ENCODE measurements at regions not wholly inside any gene's neighbourhood (a gene's known extent, or its start where the extent isn't known, plus 50 kb on each side); places are given as distances from the start of the nearest gene placed in this dataset.

GRCh38 chr5:88944751-88945531 lies 62.0 kb upstream of the MEF2C start:
- no peak for TF ChIP-seq SIN3A (IDR thresholded peaks at IDR 0.05; ENCODE audit: borderline replicate concordance, insufficient read depth, low read depth, low read length)
- no peak for TF ChIP-seq POLR2AphosphoS5 (IDR thresholded peaks at IDR 0.05; ENCODE audit: low read depth, low read length)
- TF ChIP-seq REST (IDR thresholded peaks at IDR 0.05; ENCODE audit: insufficient read depth in 1 of 2, low read depth in 2 of 2, low read length in 1 of 2): no peak
- no peak for TF ChIP-seq TCF7L2 (IDR thresholded peaks at IDR 0.05; ENCODE audit: low read depth, low read length)
- in situ Hi-C loops (cut with HindIII; ENCODE audit: low pct_unique_long_range_greater_than_20kb, low sequenced_read_pairs) (no loop called here), intact Hi-C loops (cut with micrococcal nuclease; ENCODE audit: unreplicated experiment) (no loop called here)
- Histone ChIP-seq H3K4me1 (ENCODE audit: control insufficient read depth, insufficient read depth, low read length) (no peaks in the 10 kb centered on the region; the same call in 1 of the 2 replicates), H3K27me3 (ENCODE audit: control insufficient read depth, insufficient read depth, low read length) (no peaks in the 10 kb centered on the region), H3K27ac (ENCODE audit: low read length) (no peak overlapping the region), H3K9me3 (ENCODE audit: control insufficient read depth, insufficient read depth, low read depth, low read length) (no peaks in the 10 kb centered on the region), H3K4me3 (ENCODE audit: low read depth in 2 of 2, low read length in 2 of 2) (no peak overlapping the region), H3K36me3 (ENCODE audit: control insufficient read depth, insufficient read depth, low read length) (no peaks in the 10 kb centered on the region)
- CTCF ChIA-PET: no interaction called here
- DNase-seq (ENCODE audit: low read depth, low spot score) (no peak), ATAC-seq (no peak)
- POLR2A ChIA-PET: interaction anchor here (0.6 kb wide), 1 partner anchor 825 kb away, joined by 3 read pairs; no protein-coding TSS in a partner anchor
- BruUV-seq (replicated peaks): no TSS peak

GRCh38 chr5:88941581-88941980 lies 58.6 kb upstream of the MEF2C start:
- no peaks in the 10 kb centered on the region for H3K9me3 ChIP-seq (ENCODE audit: control insufficient read depth, insufficient read depth, low read depth, low read length)
- in situ Hi-C loops (cut with HindIII; ENCODE audit: low pct_unique_long_range_greater_than_20kb, low sequenced_read_pairs) (no loop called here), intact Hi-C loops (cut with micrococcal nuclease; ENCODE audit: unreplicated experiment) (no loop called here)
- no peaks in the 10 kb centered on the region for H3K36me3 ChIP-seq (ENCODE audit: control insufficient read depth, insufficient read depth, low read length)
- DNase-seq (ENCODE audit: low read depth, low spot score) (no peak), ATAC-seq (no peak)
- no TSS peak for BruUV-seq (replicated peaks)
- ChIA-PET POLR2A (no interaction called here), CTCF (no interaction called here)
- no peaks in the 10 kb centered on the region for H3K27me3 ChIP-seq (ENCODE audit: control insufficient read depth, insufficient read depth, low read length)
- no peak overlapping the region for H3K27ac ChIP-seq (ENCODE audit: low read length)
- TF ChIP-seq CTCF (IDR thresholded peaks at IDR 0.05) (no peak), REST (IDR thresholded peaks at IDR 0.05; ENCODE audit: insufficient read depth in 1 of 2, low read depth in 2 of 2, low read length in 1 of 2) (no peak), TCF7L2 (IDR thresholded peaks at IDR 0.05; ENCODE audit: low read depth, low read length) (no peak), POLR2AphosphoS5 (IDR thresholded peaks at IDR 0.05; ENCODE audit: low read depth, low read length) (no peak), SIN3A (IDR thresholded peaks at IDR 0.05; ENCODE audit: borderline replicate concordance, insufficient read depth, low read depth, low read length) (no peak)
- H3K4me3 ChIP-seq (ENCODE audit: low read depth in 2 of 2, low read length in 2 of 2): no peak overlapping the region
- no peaks in the 10 kb centered on the region; the same call in 1 of the 2 replicates for H3K4me1 ChIP-seq (ENCODE audit: control insufficient read depth, insufficient read depth, low read length)
